ENCODE measurements at regions not wholly inside any gene's neighbourhood (a gene's known extent, or its start where the extent isn't known, plus 50 kb on each side); places are given as distances from the start of the nearest gene placed in this dataset.

GRCh38 chr15:23912191-23912590 is 225.1 kb upstream of the NDN start:
- Histone ChIP-seq H3K4me3 (no peak overlapping the region), H3K4me1 (no peaks in the 10 kb centered on the region), H3K36me3 (no peaks in the 10 kb centered on the region), H3K27ac (no peak overlapping the region), H3K9me3 (no peaks in the 10 kb centered on the region), H3K27me3 (no peaks in the 10 kb centered on the region)
- 24% methylated on average over 12 of the region's 12 CpGs for WGBS
- no peak for TF ChIP-seq POLR2A (IDR thresholded peaks at IDR 0.05)
- no peak for TF ChIP-seq EP300 (IDR thresholded peaks at IDR 0.05)
- no peak for TF ChIP-seq POLR2AphosphoS5 (IDR thresholded peaks at IDR 0.05)
- TF ChIP-seq CTCF (IDR thresholded peaks at IDR 0.05): no peak
- no peak for DNase-seq (ENCODE audit: low spot score in 2 of 2)

- Histone ChIP-seq H3K27me3 (no peaks in the 10 kb centered on the region), H3K9me3 (no peaks in the 10 kb centered on the region), H3K27ac (no peak overlapping the region), H3K4me1 (no peaks in the 10 kb centered on the region), H3K36me3 (no peaks in the 10 kb centered on the region), H3K4me3 (no peak overlapping the region)
- DNase-seq (ENCODE audit: low spot score in 2 of 2): no peak
- TF ChIP-seq POLR2A (IDR thresholded peaks at IDR 0.05): no peak
- TF ChIP-seq POLR2AphosphoS5 (IDR thresholded peaks at IDR 0.05): no peak
- no peak for TF ChIP-seq CTCF (IDR thresholded peaks at IDR 0.05)
- TF ChIP-seq EP300 (IDR thresholded peaks at IDR 0.05): no peak
- 60% methylated on average over 5 of the region's 5 CpGs for WGBS
These were observed 226.0 kb upstream of the NDN start for GRCh38 chr15:23913081-23913480.

GRCh38 chr15:23913635-23914034 is 226.5 kb upstream of the NDN start:
- H3K4me1 ChIP-seq: no peaks in the 10 kb centered on the region
- no peaks in the 10 kb centered on the region for H3K27me3 ChIP-seq
- H3K36me3 ChIP-seq: no peaks in the 10 kb centered on the region
- TF ChIP-seq POLR2A (IDR thresholded peaks at IDR 0.05) (no peak), POLR2AphosphoS5 (IDR thresholded peaks at IDR 0.05) (no peak), EP300 (IDR thresholded peaks at IDR 0.05) (no peak), CTCF (IDR thresholded peaks at IDR 0.05) (no peak)
- DNase-seq (ENCODE audit: low spot score in 2 of 2): no peak
- H3K4me3 ChIP-seq: no peak overlapping the region
- H3K9me3 ChIP-seq: no peaks in the 10 kb centered on the region
- WGBS: 67% methylated on average over 1 of the region's 1 CpG
- no peak overlapping the region for H3K27ac ChIP-seq

- peaks cover 2% of the 10 kb centered on the region for H3K9me3 ChIP-seq
- TF ChIP-seq POLR2A (IDR thresholded peaks at IDR 0.05): no peak
- TF ChIP-seq POLR2AphosphoS5 (IDR thresholded peaks at IDR 0.05): no peak
- TF ChIP-seq EP300 (IDR thresholded peaks at IDR 0.05): no peak
- TF ChIP-seq CTCF (IDR thresholded peaks at IDR 0.05): no peak
- no peak for DNase-seq (ENCODE audit: low spot score in 2 of 2)
- no peaks in the 10 kb centered on the region for H3K4me1 ChIP-seq
- no peaks in the 10 kb centered on the region for H3K36me3 ChIP-seq
- no peak overlapping the region for H3K27ac ChIP-seq
- no peak overlapping the region for H3K4me3 ChIP-seq
- H3K27me3 ChIP-seq: no peaks in the 10 kb centered on the region
- 69% methylated on average over 3 of the region's 3 CpGs for WGBS
These were observed 237.6 kb upstream of the NDN start for GRCh38 chr15:23924686-23925085.

- 78% methylated on average over 14 of the region's 14 CpGs for WGBS
- Histone ChIP-seq H3K9me3 (peaks cover 4% of the 10 kb centered on the region), H3K27ac (no peak overlapping the region), H3K36me3 (no peaks in the 10 kb centered on the region), H3K4me3 (no peak overlapping the region), H3K4me1 (no peaks in the 10 kb centered on the region), H3K27me3 (no peaks in the 10 kb centered on the region)
- DNase-seq (ENCODE audit: low spot score in 2 of 2): no peak
- TF ChIP-seq POLR2AphosphoS5 (IDR thresholded peaks at IDR 0.05): no peak
- TF ChIP-seq EP300 (IDR thresholded peaks at IDR 0.05): no peak
- no peak for TF ChIP-seq POLR2A (IDR thresholded peaks at IDR 0.05)
These were observed 267.8 kb upstream of the NDN start for GRCh38 chr15:23954931-23955330.
